BJ (cell line): ENCODE measurements at regions not wholly inside any gene's neighbourhood (a gene's known extent, or its start where the extent isn't known, plus 50 kb on each side); places are given as distances from the start of the nearest gene placed in this dataset.

Experiments used
- CTCF ChIA-PET: fragments of 350-600 bp; formaldehyde crosslinking; extraction: SDS; loops from one replicate; lab custom pipeline; 2021; ENCODE audit warnings: antibody characterized with exemption, inconsistent platforms; lab: Yijun Ruan, JAX
- POLR2A ChIA-PET: fragments of 300-600 bp; sonication (Branson Sonifier 250); formaldehyde crosslinking; extraction: SDS; loops from one replicate; lab custom pipeline; 2021; ENCODE audit warnings: antibody characterized with exemption; lab: Charles Lee
- DNase-seq: peaks from one replicate; pipeline ENCODE4 v3.0.0-alpha.2; 2011; ENCODE audit warnings: low read depth
- H3K27me3 ChIP-seq: 2 replicates; pipeline ENCODE4 v1.6.0; 2011; ENCODE audit warnings: low read length; ENCODE audit not compliant: control insufficient read depth, insufficient read depth
- H3K36me3 ChIP-seq: 2 replicates; pipeline ENCODE4 v1.5.1; 2011; ENCODE audit warnings: low read length; ENCODE audit not compliant: control insufficient read depth, insufficient read depth
- H3K4me3 ChIP-seq: 2 replicates; pipeline ENCODE4 v1.5.1; 2011; ENCODE audit warnings: low read depth, mild to moderate bottlenecking, control low read depth, low read length
- TF ChIP-seq, protein P1 (sequence below): IDR thresholded peaks from 2 replicates; pipeline ENCODE4 v1.5.1; 2011; ENCODE audit warnings: low read depth, mild to moderate bottlenecking, control low read depth, inconsistent platforms, low read length, moderate library complexity; ENCODE audit not compliant: insufficient read depth

DNA sequence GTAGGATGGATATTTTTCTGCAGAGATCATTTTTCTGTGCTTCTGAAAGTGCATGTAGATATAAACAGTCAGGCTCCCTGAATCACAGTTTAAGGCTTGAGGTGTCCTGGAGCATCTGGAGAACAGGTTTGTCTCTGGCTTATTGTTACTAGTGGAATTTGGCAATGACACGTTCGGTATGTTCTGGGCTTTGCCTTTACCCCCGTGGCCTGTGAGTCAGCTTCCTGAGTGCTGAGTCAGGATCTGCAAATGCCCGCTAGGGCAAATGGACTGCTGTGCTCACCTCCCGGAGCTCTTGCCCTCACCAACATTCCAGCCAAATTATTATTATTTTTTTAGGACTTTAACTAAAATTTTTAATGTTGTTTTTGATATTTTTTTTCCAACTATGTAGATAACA is 192.5 kb upstream of the PRSS1 start:
- no peak overlapping the region for H3K4me3 ChIP-seq
- CTCF ChIA-PET = interaction anchor here (0.6 to 1.1 kb wide), 6 partner anchors 10 to 659 kb away, joined by 3 to 6 read pairs (median 4); no protein-coding TSS in a partner anchor

DNA sequence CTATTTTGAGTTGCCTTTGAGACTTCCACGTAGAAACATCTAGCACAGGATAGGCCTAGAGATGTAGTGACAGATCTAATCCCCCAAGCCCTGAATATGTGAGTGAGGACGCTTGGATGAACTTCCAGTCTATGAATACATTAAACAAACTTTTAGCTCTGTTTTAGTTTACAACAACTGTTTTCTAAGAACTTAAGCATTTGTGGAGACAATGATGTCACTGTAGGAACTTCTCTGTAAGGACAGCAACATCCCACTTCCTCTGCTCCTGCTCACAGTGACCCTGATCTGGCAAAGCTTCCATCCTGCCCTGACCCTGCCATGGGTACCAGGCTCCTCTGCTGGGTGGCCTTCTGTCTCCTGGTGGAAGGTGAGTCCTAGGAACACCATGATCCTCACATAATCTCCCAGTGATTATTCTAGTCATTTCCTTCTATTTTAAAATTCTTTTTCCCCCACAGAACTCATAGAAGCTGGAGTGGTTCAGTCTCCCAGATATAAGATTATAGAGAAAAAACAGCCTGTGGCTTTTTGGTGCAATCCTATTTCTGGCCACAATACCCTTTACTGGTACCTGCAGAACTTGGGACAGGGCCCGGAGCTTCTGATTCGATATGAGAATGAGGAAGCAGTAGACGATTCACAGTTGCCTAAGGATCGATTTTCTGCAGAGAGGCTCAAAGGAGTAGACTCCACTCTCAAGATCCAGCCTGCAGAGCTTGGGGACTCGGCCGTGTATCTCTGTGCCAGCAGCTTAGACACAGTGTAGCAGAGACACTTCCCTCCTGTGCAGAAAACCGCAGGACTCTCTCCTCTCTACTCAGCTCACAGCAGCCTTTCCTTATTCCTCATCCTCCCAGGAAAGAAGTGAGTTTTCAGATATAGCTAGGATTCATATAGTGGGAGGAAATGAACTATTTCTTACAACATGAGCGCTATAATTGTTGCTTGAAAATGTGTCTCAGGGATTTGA is 194.4 kb upstream of the PRSS1 start:
- no peak overlapping the region for H3K4me3 ChIP-seq
- no peaks in the 10 kb centered on the region for H3K27me3 ChIP-seq
- no peak for DNase-seq
- TF ChIP-seq, protein P1, sequence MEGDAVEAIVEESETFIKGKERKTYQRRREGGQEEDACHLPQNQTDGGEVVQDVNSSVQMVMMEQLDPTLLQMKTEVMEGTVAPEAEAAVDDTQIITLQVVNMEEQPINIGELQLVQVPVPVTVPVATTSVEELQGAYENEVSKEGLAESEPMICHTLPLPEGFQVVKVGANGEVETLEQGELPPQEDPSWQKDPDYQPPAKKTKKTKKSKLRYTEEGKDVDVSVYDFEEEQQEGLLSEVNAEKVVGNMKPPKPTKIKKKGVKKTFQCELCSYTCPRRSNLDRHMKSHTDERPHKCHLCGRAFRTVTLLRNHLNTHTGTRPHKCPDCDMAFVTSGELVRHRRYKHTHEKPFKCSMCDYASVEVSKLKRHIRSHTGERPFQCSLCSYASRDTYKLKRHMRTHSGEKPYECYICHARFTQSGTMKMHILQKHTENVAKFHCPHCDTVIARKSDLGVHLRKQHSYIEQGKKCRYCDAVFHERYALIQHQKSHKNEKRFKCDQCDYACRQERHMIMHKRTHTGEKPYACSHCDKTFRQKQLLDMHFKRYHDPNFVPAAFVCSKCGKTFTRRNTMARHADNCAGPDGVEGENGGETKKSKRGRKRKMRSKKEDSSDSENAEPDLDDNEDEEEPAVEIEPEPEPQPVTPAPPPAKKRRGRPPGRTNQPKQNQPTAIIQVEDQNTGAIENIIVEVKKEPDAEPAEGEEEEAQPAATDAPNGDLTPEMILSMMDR = no peak
- ChIA-PET POLR2A (interaction anchor here (0.6 to 1.0 kb wide), 2 partner anchors 460 to 461 kb away, joined by 3 to 4 read pairs; no protein-coding TSS in a partner anchor), CTCF (interaction anchor here (0.7 to 2.2 kb wide), 6 partner anchors 15 to 228 kb away, joined by 3 to 15 read pairs (median 4); no protein-coding TSS in a partner anchor)
- no peaks in the 10 kb centered on the region for H3K36me3 ChIP-seq

More for the DNA sequence above, 192.5 kb upstream of the PRSS1 start:
- peak; percentile 97 for DNase-seq
- TF ChIP-seq, protein P1 = peak; percentile 46
- POLR2A ChIA-PET = no interaction called here
- Histone ChIP-seq H3K36me3 (no peaks in the 10 kb centered on the region), H3K27me3 (no peaks in the 10 kb centered on the region)

DNA sequence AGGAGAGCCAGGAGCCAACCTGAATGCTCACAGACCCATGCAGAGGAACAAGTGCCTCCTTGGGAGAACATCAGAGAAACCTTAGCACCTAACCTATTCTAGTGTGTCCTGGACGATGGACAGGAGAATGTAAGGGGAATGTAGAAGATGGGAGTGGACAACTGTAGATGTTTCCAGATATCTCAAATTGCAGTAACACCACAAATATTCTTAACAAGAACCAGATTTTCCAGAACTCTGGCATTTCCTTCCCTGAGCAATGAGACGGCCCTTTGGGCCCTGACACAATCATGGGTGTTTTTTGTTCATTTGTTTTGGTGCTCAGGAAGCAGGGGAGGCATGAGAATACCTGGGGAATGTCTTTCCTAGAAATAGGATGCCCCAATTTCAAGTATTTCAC is 196.1 kb upstream of the PRSS1 start:
- POLR2A ChIA-PET = interaction anchor here (0.5 to 0.9 kb wide), 4 partner anchors 10 to 839 kb away, joined by 3 to 4 read pairs (median 4); no protein-coding TSS in a partner anchor
- DNase-seq = peak; percentile 46
- no peaks in the 10 kb centered on the region for H3K36me3 ChIP-seq
- H3K27me3 ChIP-seq = no peaks in the 10 kb centered on the region
- CTCF ChIA-PET = interaction anchor here (1.0 to 1.4 kb wide), 2 partner anchors 9 to 18 kb away, joined by 3 to 4 read pairs; no protein-coding TSS in a partner anchor
- TF ChIP-seq, protein P1 = no peak
- no peak overlapping the region for H3K4me3 ChIP-seq

DNA sequence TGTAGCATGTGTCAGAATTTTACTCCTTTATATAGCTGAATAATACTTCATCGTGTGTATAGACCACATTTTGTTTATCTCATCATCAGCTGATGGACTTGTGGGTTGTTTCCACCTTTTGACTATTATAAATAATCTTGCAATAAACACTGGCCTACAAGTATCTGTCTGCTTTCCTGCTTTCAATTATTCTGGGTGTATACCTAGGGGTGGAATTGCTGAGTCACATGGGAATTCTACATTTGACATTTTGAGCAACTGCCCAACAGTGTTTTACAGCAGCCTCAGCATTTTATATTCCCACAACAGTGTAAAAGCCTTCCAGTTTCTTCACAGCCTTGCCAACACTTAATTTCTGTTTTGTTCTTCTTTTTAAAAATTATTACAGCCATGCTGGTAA is 200.3 kb upstream of the PRSS1 start:
- Histone ChIP-seq H3K4me3 (no peak overlapping the region), H3K27me3 (no peaks in the 10 kb centered on the region), H3K36me3 (no peaks in the 10 kb centered on the region)
- TF ChIP-seq, protein P1 = no peak
- peak; percentile 73 for DNase-seq
- POLR2A ChIA-PET = no interaction called here
- CTCF ChIA-PET = interaction anchor here (1.0 to 1.5 kb wide), 3 partner anchors 9 to 234 kb away, joined by 3 to 4 read pairs (median 4); no protein-coding TSS in a partner anchor

DNA sequence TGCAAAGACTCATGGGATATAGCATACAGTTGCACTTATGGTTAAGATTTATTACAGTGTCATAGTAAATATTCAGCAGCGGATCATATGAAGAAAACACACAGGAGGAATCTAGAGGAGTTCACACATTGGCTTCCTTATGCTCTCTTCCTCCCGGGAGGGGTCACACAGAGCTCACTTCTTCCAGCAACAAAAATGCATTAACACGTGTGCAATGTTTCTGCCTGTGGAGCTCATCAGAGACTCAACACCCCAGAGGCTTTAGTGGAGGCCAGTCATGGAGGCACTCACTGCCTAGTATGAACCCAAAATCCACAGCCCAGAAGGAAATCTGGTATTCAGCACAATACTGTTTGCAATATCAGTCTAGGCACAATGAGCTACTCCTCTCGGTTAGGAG is 202.8 kb upstream of the PRSS1 start:
- CTCF ChIA-PET = interaction anchor here (0.7 to 1.9 kb wide), 8 partner anchors 10 to 334 kb away, joined by 3 to 14 read pairs (median 8); no protein-coding TSS in a partner anchor
- TF ChIP-seq, protein P1 = no peak

More for the DNA sequence above, 202.8 kb upstream of the PRSS1 start:
- no peaks in the 10 kb centered on the region for H3K27me3 ChIP-seq
- POLR2A ChIA-PET = no interaction called here
- DNase-seq = no peak
- no peaks in the 10 kb centered on the region for H3K36me3 ChIP-seq
- no peak overlapping the region for H3K4me3 ChIP-seq
